ENCODE measurements at regions not wholly inside any gene's neighbourhood (a gene's known extent, or its start where the extent isn't known, plus 50 kb on each side); places are given as distances from the start of the nearest gene placed in this dataset.
A peak's percentile ranks its signal among the peaks of the same experiment; 100 is the strongest.
"Not testable (repeated sequence)": the region's sequence is repeated elsewhere in the genome, so short reads cannot be mapped to it uniquely, and the experiment has no call there.

DNA sequence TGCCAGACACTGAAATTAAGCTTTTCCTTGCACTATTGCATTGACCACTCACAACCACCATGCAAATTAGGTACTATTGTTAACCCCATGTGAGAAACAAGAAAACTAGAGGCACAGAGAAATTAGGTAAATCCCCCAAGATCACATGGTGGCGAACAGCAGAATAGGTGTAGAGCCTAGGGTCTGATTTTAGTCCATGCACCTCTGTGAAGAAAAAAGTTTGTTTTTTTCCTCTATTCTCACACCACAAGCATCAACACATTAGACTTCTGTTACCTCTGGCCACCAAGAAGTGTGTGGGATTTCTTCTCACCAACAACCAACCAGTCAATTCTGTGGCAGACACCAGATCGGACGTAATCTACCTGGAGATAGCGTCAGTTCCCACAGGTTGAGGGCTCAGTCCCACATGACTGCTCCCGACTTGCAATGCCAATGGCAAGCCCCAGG, 391.9 kb downstream of the COG6 start:
- no peak for DNase-seq (ENCODE audit: low read depth)

DNA sequence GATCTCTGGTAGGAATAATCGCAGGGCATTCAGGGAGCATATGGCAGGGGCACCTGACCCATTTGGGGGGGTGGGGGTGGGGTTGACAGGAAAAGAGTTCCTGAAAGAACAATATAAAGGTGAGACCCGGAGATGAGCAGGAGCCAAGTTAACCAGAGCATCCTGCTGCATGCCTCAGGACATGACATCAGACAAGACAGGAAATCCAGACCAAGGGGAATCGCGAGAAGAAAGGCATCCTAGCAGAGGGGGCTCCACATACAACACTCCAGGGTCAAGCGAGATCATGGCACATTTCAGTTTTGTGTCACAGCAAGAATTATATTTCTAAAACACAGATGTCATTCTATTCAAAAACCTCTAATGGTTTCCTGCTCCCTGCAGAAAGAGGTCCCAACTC, 393.1 kb downstream of the COG6 start:
- no peak for DNase-seq (ENCODE audit: low read depth)

DNA sequence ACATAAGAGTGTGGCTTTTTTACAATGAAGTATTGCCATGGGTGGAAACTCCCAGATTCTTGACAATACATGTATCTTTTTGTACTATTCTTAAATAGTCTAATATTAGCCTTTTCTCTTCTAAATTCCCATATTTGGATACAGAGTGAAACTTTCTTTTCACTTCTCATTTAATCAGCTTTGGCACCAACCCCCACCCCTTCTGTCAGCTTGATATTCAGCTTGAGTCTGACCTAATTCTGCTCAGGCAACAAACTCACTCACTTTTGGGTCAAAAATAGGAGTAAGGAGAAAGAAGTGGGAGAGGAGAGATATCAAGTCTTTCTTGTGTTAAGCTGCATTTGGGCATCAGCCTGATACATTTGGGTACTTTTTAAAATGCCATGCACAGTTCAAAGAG, 397.5 kb downstream of the COG6 start:
- no peak for DNase-seq (ENCODE audit: low read depth)

DNA sequence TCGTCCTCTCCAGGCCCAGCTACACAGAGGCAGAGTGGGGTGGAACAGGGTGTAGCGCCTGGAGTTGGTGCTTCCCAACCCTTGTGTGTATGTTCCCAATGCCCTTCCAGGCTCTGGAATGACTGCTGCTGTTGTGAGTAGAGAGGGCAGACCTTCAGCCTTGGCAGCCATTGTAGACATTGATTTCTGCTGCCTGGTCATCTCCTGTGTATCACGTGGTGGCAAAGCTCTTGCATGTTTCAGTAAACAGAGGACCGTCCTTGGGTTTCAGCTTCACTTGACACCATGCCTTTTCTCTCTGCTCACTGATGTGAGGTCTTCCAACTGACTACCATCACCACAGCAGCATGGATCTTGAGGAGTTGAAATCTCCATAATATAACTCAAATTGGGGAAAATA, 397.9 kb downstream of the COG6 start:
- DNase-seq (ENCODE audit: low read depth) = no peak

GRCh38 chr13:40054422-40054821, 399.0 kb downstream of the COG6 start:
- DNase-seq (ENCODE audit: low read depth) = not testable (repeated sequence)

- DNase-seq (ENCODE audit: low read depth) = no peak
Measured at GRCh38 chr13:40056898-40057619, 401.6 kb downstream of the COG6 start.

- DNase-seq (ENCODE audit: low read depth) = no peak
Measured at GRCh38 chr13:40058757-40059236, 403.3 kb downstream of the COG6 start.

DNA sequence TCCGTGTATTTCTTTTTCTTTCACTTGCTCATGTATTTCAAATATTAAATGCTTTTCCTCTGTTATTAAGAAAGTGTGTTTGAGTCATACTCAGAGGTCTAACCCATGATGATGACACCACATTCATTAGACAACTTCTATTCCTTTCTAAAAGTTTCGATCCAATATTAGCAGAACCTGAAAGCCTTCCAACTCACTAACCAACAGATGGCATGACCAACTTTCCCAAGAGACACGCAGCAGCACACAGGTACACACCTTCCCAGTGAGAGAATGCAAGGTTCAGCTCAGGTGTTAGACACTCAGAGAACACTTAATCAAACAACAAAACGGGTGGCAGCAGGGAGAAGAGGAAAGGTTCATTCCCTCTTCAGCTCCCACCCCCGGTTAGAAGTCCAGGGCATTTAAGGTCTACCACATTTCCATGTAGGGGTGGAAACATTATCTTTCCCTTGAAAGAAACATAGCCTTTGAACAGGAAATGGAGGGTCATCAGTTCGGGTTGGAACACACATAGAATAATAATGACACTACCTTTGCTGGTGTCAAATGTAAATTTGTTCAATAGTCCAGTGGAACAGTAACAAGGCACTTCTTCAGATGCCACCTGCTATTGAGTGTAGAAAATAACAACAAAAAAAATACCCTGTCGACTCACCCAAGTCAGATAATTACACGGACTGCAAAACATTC, 404.2 kb downstream of the COG6 start:
- DNase-seq (ENCODE audit: low read depth) = no peak

DNA sequence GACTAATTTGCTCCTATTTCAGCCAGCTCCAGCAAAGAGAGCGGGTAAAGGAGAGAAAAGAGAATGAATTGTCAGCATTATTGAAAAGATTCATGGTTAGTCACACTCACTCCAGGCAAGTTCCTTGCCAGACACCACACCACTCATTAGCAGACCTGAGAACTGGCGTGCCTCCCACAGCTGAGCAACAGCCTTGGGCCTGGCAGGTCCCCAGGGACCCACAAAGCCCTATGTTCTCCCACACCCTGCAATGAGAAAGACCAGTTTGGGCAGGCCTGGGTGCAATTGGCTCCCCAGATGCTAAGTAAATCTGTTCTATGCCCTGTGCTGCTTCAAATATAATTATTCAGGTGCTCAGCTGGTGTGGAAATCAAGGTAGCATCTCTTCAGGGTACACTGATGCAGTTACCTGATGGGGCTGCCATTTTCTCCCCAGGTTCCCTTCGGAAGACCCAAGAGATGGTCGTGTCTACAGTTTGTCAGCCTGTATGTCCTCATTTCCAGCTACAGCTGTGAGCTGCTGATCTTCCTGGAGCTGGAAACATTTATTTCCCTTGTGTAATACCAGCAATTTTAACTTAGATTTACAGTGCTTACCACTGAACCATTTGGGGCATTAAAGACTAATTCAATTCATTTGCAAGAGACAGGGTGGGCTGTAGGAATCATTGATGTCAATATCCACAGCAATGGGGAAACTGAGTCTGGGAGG, 405.0 kb downstream of the COG6 start:
- peak; percentile 34 for DNase-seq (ENCODE audit: low read depth)

DNA sequence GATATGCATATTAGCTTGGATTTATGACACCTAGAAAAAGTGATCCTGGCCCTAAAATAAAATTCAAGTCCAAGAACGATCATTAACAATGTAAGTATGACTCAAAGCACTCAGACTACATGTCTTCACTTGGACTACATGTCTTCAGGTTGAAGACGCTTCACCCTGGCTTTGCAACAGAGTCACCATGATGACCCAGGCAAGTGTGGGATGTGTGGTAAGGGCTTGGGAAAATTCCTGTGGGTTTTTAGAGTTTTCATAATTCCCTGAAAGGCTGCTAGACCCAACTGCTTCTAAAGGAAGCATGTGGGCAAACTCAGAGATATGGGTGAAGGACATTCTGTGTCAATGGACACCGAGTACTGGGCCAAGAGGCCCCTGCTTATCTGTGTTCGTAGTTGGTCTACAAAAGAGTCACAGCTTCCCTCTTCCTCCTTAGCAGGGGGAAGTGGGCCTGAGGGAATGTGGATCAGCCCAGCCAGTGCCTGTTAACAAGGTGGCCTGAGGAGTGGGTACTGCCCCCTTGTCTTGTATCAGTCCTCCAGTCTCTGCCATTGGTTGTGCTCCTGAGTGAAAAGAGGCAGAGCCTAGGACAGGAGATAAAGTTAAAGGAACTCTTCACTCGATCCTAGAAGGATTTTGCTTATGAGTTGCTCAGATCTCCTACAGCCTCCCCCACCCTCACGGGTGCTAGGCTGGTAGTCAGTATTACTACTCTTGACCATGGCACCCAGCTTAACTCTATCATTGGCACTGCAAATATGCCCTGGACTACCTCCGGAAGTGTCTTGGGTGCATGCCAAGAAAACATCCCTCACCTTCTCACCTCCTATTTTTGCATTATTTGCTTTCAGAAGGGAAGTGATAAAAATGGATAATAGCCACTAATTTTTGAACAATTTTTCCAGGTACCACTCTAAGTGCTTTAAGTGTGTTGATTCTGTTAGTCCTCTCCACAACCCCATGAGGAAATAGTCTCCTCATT, 406.3 kb downstream of the COG6 start:
- no peak for DNase-seq (ENCODE audit: low read depth)

- DNase-seq (ENCODE audit: low read depth) = no peak
Measured at GRCh38 chr13:40063278-40063698, 407.8 kb downstream of the COG6 start.

- no peak for DNase-seq (ENCODE audit: low read depth)
Measured at GRCh38 chr13:40063703-40064102, 408.2 kb downstream of the COG6 start.

GRCh38 chr13:40064154-40065097, 409.0 kb downstream of the COG6 start:
- peak; percentile 82 for DNase-seq (ENCODE audit: low read depth)

- DNase-seq (ENCODE audit: low read depth) = no peak
Measured at GRCh38 chr13:40069173-40070044, 413.9 kb downstream of the COG6 start.

DNA sequence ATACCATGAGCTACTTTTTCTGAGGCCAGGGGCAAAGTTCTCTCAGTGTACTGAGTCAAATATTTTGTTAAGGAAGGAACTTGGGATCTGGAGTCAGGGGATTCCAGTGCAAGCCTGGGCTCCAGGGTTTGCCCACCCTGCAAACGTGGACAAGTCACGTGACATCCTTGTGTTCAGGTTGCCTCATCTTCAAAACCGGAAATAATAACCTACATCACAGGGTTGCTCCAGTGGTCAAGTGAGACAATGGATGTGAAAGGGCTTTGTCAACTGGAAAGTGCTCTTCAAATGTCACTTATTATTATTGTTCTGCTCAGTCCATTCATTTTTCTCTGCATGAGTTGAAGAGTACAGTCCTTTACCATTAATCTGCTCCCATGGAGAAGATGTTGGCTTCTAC, 414.9 kb downstream of the COG6 start:
- no peak for DNase-seq (ENCODE audit: low read depth)

DNA sequence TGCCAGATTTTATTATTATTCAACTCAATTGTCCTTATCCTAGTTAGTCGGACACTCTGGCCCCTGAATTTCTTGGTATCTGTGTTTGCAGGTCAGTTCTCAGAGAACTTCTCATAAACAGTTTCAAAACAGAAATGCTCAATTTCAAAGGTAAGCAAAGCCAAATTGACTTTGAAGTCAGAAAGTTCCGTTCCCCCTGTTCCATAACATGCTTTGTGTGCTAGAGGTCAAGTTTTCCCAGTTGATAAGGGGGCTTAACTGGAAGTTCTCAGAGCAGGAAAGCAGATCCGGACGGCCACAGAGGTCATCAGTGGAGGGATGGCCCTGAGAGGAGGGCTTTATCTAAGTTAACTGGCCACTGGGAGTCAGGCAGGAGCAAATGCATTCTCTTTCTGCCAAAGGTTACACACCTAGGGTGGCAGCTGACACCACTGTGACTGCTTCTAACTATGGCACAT, 417.2 kb downstream of the COG6 start:
- no peak for DNase-seq (ENCODE audit: low read depth)

- DNase-seq (ENCODE audit: low read depth) = no peak
Measured at GRCh38 chr13:40074338-40074737, 418.9 kb downstream of the COG6 start.

DNA sequence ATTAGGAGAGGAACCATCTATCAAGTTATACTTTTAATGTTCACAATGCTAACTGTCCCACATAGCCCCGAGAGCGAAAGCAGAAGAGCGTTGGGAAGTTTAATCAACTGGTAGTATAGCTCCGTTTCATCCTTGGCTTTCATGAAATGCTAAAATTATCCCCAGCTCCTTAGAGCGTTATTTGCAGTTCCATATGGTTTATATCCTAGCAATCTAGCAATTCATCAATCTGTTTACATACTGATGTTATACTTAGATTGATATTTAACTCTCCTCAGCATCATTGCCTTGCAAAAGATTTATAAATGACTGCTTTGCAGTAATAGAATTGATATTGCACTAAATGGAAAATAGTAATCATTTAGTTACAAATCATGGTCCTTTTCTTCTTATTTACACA, 419.8 kb downstream of the COG6 start:
- no peak for DNase-seq (ENCODE audit: low read depth)

DNA sequence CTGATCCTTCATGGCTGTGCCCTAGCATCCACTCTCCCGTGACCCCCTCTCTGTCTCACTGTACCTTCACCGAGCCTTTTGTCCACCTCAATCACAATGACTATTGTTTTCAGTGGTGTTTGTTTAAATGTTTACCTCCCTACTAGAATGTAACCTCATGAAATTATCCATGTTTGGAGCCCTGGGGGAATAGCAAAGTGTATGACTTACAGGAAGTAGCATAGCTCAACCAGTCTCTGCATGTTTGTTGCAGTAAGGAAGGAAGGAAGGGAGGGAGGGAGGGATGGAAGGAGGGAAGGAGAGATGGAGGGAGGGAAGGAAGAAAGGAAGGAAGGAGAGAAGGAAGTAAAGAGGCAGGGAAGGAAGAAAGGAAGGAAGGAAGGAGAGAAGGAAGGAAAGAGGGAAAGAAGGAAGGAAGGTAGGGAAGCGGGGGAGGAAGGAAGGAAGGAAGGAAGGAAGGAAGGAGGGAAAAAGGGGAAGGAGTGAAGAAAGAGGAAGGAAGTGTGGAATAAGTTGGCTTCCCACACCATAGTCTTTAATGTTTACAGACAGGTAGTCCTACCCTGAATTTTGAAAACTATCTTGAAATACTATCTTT, 421.4 kb downstream of the COG6 start:
- DNase-seq (ENCODE audit: low read depth) = no peak
